ENCODE measurements at regions not wholly inside any gene's neighbourhood (a gene's known extent, or its start where the extent isn't known, plus 50 kb on each side); places are given as distances from the start of the nearest gene placed in this dataset.
"Not testable (repeated sequence)": the region's sequence is repeated elsewhere in the genome, so short reads cannot be mapped to it uniquely, and the experiment has no call there.

- no peak overlapping the region for H3K4me3 ChIP-seq (ENCODE audit: low read depth, low read length)
- TF ChIP-seq CTCF (conservative IDR thresholded peaks at IDR 0.05; ENCODE audit: low read depth, low read length) = no peak
- DNase-seq (ENCODE audit: low read depth) = no peak
Measured at GRCh38 chr3:177385186-177385585, 187.9 kb upstream of the TBL1XR1 start.

GRCh38 chr3:177385831-177386301, 188.6 kb upstream of the TBL1XR1 start:
- no peak for TF ChIP-seq CTCF (conservative IDR thresholded peaks at IDR 0.05; ENCODE audit: low read depth, low read length)
- peak; percentile 70 for DNase-seq (ENCODE audit: low read depth)
- H3K4me3 ChIP-seq (ENCODE audit: low read depth, low read length) = no peak overlapping the region

DNA sequence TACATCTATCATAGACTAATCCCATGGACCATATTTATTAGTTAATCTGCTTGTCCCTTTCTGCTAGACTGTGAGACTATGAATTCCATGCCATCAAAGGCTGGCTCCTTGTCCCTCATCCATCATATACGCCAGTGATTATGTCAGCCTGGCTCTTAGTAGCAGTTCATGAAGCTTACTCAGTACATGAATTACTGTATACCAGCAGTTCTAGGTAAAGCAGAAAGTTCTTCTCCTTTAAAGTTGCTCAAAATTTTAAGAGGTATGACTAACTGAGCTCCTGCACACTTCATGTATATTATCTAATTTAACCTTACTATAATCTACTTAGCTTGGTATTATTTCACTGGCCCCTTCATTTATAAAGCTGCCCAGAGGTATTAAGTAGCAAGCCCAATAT, 190.9 kb upstream of the TBL1XR1 start:
- TF ChIP-seq CTCF (conservative IDR thresholded peaks at IDR 0.05; ENCODE audit: low read depth, low read length) = no peak
- no peak overlapping the region for H3K4me3 ChIP-seq (ENCODE audit: low read depth, low read length)

DNA sequence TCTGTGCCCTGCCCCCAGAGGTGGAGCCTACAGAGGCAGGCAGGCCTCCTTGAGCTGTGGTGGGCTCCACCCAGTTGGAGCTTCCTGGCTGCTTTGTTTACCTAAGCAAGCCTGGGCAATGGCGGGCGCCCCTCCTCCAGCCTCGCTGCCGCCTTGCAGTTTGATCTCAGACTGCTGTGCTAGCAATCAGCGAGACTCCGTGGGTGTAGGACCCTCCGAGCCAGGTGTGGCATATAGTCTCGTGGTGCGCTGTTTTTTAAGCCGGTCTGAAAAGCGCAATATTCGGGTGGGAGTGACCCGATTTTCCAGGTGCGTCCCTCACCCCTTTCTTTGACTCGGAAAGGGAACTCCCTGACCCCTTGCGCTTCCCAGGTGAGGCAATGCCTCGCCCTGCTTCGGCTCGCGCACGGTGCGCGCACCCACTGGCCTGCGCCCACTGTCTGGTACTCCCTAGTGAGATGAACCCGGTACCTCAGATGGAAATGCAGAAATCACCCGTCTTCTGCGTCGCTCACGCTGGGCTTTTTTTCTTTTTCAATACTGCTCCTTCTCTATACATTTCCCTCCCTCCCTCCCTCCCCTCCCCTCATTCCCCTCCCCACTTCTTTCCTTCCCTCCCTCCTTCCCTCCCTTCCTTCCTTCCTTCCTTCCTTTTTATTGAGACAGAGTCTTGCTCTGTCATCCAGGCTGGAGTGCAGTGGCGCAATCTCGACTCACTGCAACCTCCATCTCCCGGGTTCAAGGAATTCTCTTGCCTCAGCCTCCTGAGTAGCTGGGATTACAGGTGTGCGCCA, 197.1 kb upstream of the TBL1XR1 start:
- DNase-seq (ENCODE audit: low read depth); H3K4me3 ChIP-seq (ENCODE audit: low read depth, low read length): not testable (repeated sequence)

More for the DNA sequence above, 190.9 kb upstream of the TBL1XR1 start:
- no peak for DNase-seq (ENCODE audit: low read depth)

DNA sequence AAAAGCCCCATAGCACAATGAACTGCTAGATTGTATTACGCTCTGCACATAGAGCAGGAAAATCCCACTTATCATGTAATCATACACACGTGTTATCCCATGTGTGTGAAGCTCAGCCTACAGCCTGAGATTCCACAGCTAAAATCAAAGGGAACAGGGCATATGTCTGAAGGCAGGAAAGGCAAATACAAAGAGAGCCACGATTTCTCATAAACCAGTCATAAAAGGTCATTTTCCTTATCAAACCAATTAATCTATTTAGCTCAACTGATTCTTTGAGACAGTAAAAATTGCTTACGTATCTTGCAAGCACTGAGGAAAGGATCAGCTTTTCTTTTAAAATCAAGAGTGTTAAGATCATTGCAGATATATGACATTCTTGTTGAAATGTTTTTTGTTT, 199.5 kb upstream of the TBL1XR1 start:
- no peak overlapping the region for H3K4me3 ChIP-seq (ENCODE audit: low read depth, low read length)
- no peak for TF ChIP-seq CTCF (conservative IDR thresholded peaks at IDR 0.05; ENCODE audit: low read depth, low read length)
- DNase-seq (ENCODE audit: low read depth) = no peak

- H3K4me3 ChIP-seq (ENCODE audit: low read depth, low read length) = no peak overlapping the region
- no peak for DNase-seq (ENCODE audit: low read depth)
Measured at GRCh38 chr3:177401375-177401774, 204.1 kb upstream of the TBL1XR1 start.

DNA sequence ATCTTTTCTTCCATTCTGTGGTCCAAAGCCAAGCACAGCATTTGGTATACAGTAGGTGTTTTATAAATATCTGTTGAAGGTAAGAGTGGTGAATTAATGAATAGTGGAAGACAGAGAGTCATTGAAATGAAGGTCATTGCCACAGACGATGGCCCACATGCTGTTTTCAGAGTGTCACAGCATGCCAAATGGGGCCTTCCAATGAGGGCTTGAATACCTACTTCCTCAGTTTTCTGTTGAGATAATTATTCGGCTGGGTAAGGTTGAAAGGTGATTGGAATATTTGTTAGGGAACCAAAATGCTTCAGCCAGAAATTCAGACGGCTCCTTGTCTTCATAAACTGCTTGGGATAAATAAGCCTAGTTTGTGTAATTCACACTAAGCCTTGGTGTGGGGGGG, 205.3 kb upstream of the TBL1XR1 start:
- no peak for TF ChIP-seq CTCF (conservative IDR thresholded peaks at IDR 0.05; ENCODE audit: low read depth, low read length)
- no peak for DNase-seq (ENCODE audit: low read depth)
- no peak overlapping the region for H3K4me3 ChIP-seq (ENCODE audit: low read depth, low read length)

More at GRCh38 chr3:177401375-177401774, 204.1 kb upstream of the TBL1XR1 start:
- TF ChIP-seq CTCF (conservative IDR thresholded peaks at IDR 0.05; ENCODE audit: low read depth, low read length) = no peak

All from choroid plexus epithelial cell (primary cell).